HG02973 (cell line): ENCODE measurements at regions not wholly inside any gene's neighbourhood (a gene's known extent, or its start where the extent isn't known, plus 50 kb on each side); places are given as distances from the start of the nearest gene placed in this dataset.
"Not testable (repeated sequence)": the region's sequence is repeated elsewhere in the genome, so short reads cannot be mapped to it uniquely, and the experiment has no call there.

Source experiments
- ATAC-seq: cut with Tn5 transposase; IDR thresholded peaks from one replicate; pipeline ENCODE4 v1.9.1; 2021; ENCODE audit warnings: moderate library complexity; ENCODE audit not compliant: unreplicated experiment

- ATAC-seq, result no peak
Measured at GRCh38 chr16:63684149-63685101, 1437.4 kb downstream of the CDH11 start.

- no peak for ATAC-seq
Measured at GRCh38 chr16:63682844-63683243, 1439.0 kb downstream of the CDH11 start.

DNA sequence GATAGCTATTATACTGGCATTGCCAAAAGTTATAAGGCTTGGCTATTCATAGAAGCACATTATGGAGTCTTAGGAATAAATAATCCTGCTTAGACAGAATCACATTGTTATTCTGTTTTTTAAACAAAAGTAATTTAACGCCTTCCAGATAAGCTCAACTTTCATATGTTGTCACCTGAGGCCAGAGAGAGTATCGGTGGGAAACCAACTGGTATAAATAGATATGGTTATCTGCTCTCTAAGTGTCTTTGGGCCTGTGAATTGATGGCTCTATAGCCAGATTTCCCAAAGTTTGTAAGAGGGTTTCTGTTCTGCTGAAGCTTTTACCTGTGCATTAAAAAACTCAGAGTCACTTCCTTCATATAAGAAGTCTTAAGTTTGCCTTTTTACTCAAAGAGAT is 1449.4 kb downstream of the CDH11 start:
- no peak for ATAC-seq

- ATAC-seq, result no peak
Measured at GRCh38 chr16:63663155-63663554, 1458.7 kb downstream of the CDH11 start.

DNA sequence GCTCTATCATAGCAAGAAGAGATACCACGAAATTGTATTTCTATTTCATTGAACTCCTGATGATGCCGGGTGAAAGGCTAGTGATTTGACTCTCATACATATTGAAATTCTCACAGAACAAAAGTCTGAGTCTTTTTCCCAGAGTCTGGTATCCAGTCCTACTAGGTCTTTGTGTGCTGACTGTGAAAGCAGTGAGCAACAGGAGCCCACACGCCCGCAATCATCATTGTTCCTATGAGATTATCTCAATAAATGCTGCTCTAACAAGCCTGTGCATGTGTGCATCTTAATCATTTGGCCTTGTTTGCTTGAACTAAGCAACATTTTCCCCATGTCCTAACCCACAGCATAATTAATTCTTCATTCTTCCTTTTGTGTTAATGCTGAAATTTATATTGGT is 1466.0 kb downstream of the CDH11 start:
- ATAC-seq, result no peak

GRCh38 chr16:63653044-63653839 is 1468.6 kb downstream of the CDH11 start:
- ATAC-seq, result no peak

DNA sequence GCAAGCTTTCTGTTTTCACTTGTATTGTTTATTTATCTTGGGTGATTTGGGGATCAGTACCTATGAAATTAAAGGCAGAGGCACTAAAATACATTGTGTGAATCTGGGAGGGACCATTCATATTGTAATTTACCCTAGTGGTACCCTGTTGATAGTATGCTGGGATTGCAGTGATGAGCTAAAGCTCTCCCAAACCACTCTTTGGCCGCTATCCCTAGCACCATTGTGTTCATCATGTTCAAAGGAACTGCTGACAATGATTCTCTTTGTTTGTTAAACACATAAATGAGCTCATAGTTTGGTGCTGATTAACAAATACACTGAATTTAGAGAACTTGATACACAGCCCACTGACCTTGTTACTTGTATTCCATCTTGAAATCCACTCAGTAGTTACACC is 1469.8 kb downstream of the CDH11 start:
- no peak for ATAC-seq

DNA sequence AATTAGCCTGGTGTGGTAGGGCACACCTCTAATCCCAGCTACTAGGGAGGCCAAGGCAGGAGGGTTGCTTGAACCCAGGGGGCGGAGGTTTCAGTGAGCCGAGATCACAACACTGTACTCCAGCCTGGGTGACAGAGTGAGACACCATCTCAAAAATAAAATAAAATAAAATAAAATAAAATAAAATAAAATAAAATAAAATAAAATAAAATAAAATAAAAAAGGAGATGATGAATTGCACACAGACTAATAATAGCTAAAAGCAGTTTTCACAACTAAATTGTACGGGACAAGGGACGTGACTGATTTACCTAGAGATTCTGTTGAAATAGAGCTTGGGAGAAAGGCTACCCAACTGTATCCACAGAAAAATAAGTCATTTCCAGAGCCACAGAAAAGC is 1471.3 kb downstream of the CDH11 start:
- no peak for ATAC-seq

- ATAC-seq, result not testable (repeated sequence)
Measured at GRCh38 chr16:63633706-63634445, 1488.0 kb downstream of the CDH11 start.

DNA sequence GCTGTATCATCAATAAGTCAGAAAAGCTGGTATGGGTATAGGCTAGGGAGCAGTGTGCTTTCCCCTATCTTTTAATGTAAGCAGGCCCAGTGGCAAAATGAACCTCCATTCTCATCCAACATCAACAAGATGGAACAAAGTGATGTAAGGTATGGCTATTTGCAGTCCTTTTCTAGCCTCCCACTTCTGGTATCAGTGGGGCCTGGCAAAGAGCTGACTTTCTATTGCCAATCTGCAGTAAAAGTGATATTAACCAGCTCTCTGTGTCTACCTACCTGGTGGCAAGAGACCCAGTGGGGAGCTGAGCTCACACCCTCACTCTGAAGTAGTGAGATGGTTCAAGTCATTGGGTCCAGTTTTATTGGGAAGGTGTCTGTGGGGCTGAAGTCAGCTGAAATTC is 1492.6 kb downstream of the CDH11 start:
- no peak for ATAC-seq

DNA sequence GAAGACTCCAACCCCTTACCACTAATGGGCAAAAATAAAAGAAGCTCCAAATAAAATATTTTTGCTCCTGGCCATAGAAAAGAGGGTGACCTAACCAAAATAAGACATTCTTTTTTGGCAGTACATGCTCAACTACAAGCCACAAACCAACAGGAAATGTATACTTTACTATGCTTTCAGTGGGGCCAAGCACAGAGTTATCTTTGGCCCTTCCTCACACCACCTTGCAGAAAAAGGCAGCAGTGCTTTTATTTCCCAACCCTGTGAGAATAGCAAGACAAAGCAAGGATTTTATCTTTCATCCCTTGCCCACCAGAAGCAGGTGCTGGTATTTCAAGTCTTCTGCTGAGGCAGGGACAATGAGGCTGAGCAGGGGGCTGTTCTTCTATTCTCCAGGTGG is 1493.1 kb downstream of the CDH11 start:
- no peak for ATAC-seq

DNA sequence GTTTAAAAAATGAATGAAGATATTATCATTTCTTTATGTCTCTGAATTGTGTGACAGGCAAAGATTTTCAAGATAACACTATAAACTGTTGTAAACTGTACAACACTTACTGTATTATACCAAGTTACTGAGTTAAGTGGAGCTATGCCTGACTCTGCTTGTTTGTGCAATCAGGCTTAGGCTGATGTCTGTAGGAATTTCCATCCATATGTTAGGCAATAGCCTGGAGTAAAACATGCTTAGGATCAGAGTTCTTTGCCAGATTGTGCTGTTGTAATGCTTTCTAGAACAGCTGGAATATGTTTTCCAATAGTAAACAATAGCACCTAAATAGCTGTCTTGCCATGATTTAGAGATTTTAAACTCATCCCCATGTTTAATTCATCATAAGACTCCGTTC is 1496.7 kb downstream of the CDH11 start:
- ATAC-seq, result no peak

- no peak for ATAC-seq
Measured at GRCh38 chr16:63623551-63624039, 1498.3 kb downstream of the CDH11 start.

- no peak for ATAC-seq
Measured at GRCh38 chr16:63618896-63619485, 1502.9 kb downstream of the CDH11 start.

DNA sequence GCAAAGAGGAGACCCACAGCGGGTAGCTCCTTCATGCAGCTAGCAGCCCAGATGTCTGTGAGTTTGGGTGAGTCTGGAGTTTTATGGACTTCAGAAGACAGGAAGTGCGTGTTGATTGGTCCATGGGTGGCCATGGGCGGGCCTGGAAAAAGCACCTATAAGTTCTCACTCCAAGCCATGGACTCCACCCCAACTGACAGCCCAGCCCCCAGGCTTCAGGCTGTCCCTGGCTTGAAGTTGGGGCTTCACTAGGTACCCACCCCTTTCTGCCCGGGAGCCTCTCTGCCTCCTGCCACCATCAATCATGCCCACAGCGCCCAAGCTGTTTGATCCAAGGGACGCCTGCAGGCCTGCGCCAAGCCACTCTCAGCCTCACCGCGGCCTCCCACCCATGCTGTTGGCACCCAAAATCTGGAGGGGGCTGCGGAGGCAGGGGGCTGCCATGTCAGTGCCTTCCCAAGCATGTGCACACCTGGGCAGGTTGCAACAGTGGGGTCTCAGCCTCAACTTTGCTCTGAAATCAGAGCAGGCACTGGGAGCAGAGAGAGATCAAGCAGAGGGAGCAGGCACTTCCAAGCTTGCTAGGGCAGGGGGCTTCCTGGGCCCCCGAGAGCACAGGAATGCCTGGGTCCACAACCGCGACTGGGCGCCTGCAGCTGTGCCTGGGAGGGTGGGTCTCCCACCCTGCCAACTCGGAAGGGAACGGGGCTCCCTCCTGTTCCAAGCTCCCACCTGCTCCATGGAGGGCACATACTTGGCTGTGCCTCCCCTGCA is 1503.7 kb downstream of the CDH11 start:
- ATAC-seq, result no peak

DNA sequence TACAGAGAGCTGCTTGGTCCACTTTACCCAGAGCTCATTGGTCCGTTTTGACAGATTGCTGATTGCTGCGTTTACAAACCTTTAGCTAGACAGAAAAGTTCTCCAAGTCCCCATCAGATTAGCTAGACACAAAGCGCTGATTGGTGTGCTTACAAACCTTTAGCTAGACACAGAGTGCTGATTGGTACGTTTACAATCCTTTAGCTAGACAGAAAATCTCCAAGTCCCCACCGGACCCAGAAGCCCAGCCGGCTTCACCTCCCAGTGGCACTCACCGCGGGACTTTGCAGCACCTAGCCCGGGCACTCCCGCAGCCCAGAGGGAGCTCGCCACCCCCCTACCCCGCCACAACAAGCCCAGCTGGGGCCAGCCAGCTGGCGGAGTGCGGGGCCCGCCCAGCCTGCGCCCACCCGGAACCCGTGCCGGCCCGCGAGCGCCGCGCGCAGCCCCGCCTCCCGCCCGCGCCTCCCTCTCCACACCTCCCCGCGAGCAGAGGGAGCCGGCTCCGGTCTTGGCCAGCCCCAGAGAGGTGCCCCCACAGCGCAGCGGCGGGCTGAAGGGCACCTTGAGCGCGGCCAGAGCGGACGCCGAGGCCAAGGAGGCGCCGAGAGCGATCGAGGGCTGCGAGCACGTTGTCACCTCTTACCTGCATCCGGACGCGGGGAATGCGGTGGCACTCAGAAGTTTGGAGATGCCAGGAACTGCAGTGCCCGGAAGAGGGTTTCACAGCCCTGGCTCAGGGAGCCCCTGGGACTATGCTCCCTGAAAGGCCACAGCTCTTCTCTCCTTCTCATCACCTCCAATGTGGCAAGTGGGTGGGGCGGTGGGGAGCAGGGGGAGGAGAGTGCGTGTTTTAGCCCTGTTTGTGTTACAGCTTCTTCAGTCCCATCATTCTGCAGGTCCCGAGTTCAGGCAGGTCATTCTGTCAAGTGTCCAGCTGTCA is 1504.5 kb downstream of the CDH11 start:
- no peak for ATAC-seq

- no peak for ATAC-seq
Measured at GRCh38 chr16:63614429-63614828, 1507.4 kb downstream of the CDH11 start.

- no peak for ATAC-seq
Measured at GRCh38 chr16:63613701-63614100, 1508.2 kb downstream of the CDH11 start.
